ENCODE measurements at regions not wholly inside any gene's neighbourhood (a gene's known extent, or its start where the extent isn't known, plus 50 kb on each side); places are given as distances from the start of the nearest gene placed in this dataset.

- no peak overlapping the region for H3K27ac ChIP-seq
Measured at GRCh38 chr13:105778196-105778595, 757.3 kb downstream of the EFNB2 start.

GRCh38 chr13:105774739-105775460 lies 760.6 kb downstream of the EFNB2 start:
- H3K27me3 ChIP-seq: no peaks in the 10 kb centered on the region
- no peaks in the 10 kb centered on the region for H3K9me3 ChIP-seq (ENCODE audit: low read depth)
- H3K4me3 ChIP-seq: no peak overlapping the region
- H3K36me3 ChIP-seq (replicated peaks; ENCODE audit: insufficient read depth, low read depth): no peaks in the 10 kb centered on the region
- no peaks in the 10 kb centered on the region for H4K20me1 ChIP-seq (ENCODE audit: insufficient read depth, poor library complexity, severe bottlenecking)
- no peaks in the 10 kb centered on the region for H3K9me2 ChIP-seq (replicated peaks; ENCODE audit: insufficient read depth)
- H3K4me1 ChIP-seq (ENCODE audit: insufficient read depth): no peaks in the 10 kb centered on the region
- DNase-seq (ENCODE audit: low spot score): peak; percentile 41
- peak overlapping the region; percentile 64 for H3K4me2 ChIP-seq
- 26% methylated on average over 7 of the region's 7 CpGs for WGBS (ENCODE audit: low lambda C conversion rate, missing lambda C conversion rate)
- H3K79me2 ChIP-seq: no peaks in the 10 kb centered on the region
- H2AFZ ChIP-seq: peak overlapping the region; percentile 34
- TF ChIP-seq EZH2 (IDR thresholded peaks at IDR 0.05; ENCODE audit: borderline replicate concordance) (no peak), CTCF (IDR thresholded peaks at IDR 0.05; ENCODE audit: poor library complexity) (no peak), EZH2phosphoT487 (IDR thresholded peaks at IDR 0.05; ENCODE audit: low read depth, severe bottlenecking, unreplicated experiment) (no peak)
- H3K27ac ChIP-seq: no peak overlapping the region

More at GRCh38 chr13:105778196-105778595, 757.3 kb downstream of the EFNB2 start:
- no peaks in the 10 kb centered on the region for H3K9me3 ChIP-seq (ENCODE audit: low read depth)
- peak; percentile 9 for DNase-seq (ENCODE audit: low spot score)
- H3K36me3 ChIP-seq (replicated peaks; ENCODE audit: insufficient read depth, low read depth): no peaks in the 10 kb centered on the region
- no peaks in the 10 kb centered on the region for H3K4me1 ChIP-seq (ENCODE audit: insufficient read depth)
- H3K9me2 ChIP-seq (replicated peaks; ENCODE audit: insufficient read depth): no peaks in the 10 kb centered on the region
- H2AFZ ChIP-seq: no peak overlapping the region
- no peak for TF ChIP-seq EZH2 (IDR thresholded peaks at IDR 0.05; ENCODE audit: borderline replicate concordance)
- no peak for TF ChIP-seq CTCF (IDR thresholded peaks at IDR 0.05; ENCODE audit: poor library complexity)
- no peak for TF ChIP-seq EZH2phosphoT487 (IDR thresholded peaks at IDR 0.05; ENCODE audit: low read depth, severe bottlenecking, unreplicated experiment)
- H3K27me3 ChIP-seq: no peaks in the 10 kb centered on the region
- H3K79me2 ChIP-seq: no peaks in the 10 kb centered on the region
- WGBS (ENCODE audit: low lambda C conversion rate, missing lambda C conversion rate): 48% methylated on average over 1 of the region's 1 CpG
- H3K4me2 ChIP-seq: no peak overlapping the region
- no peaks in the 10 kb centered on the region for H4K20me1 ChIP-seq (ENCODE audit: insufficient read depth, poor library complexity, severe bottlenecking)
- H3K4me3 ChIP-seq: no peak overlapping the region

- Histone ChIP-seq H3K9me2 (replicated peaks; ENCODE audit: insufficient read depth) (peaks cover under 1% of the 10 kb centered on the region), H3K4me1 (ENCODE audit: insufficient read depth) (no peaks in the 10 kb centered on the region), H3K27ac (no peak overlapping the region), H3K9me3 (ENCODE audit: low read depth) (no peaks in the 10 kb centered on the region), H3K4me3 (no peak overlapping the region), H3K27me3 (no peaks in the 10 kb centered on the region), H3K36me3 (replicated peaks; ENCODE audit: insufficient read depth, low read depth) (no peaks in the 10 kb centered on the region), H3K4me2 (peak overlapping the region; percentile 64), H3K79me2 (no peaks in the 10 kb centered on the region), H2AFZ (peak overlapping the region; percentile 15), H4K20me1 (ENCODE audit: insufficient read depth, poor library complexity, severe bottlenecking) (no peaks in the 10 kb centered on the region)
- 35% methylated on average over 7 of the region's 7 CpGs for WGBS (ENCODE audit: low lambda C conversion rate, missing lambda C conversion rate)
- TF ChIP-seq EZH2 (IDR thresholded peaks at IDR 0.05; ENCODE audit: borderline replicate concordance) (no peak), EZH2phosphoT487 (IDR thresholded peaks at IDR 0.05; ENCODE audit: low read depth, severe bottlenecking, unreplicated experiment) (no peak), CTCF (IDR thresholded peaks at IDR 0.05; ENCODE audit: poor library complexity) (no peak)
- DNase-seq (ENCODE audit: low spot score): peak; percentile 46
Measured at GRCh38 chr13:105773863-105774538, 761.5 kb downstream of the EFNB2 start.

Measured in hepatocyte (in vitro differentiated cells).